Uterus (tissue), 3 donors: ENCODE measurements at regions not wholly inside any gene's neighbourhood (a gene's known extent, or its start where the extent isn't known, plus 50 kb on each side); places are given as distances from the start of the nearest gene placed in this dataset.
"Not testable (repeated sequence)": the region's sequence is repeated elsewhere in the genome, so short reads cannot be mapped to it uniquely, and the experiment has no call there.

Experiments used
- DNase-seq, 2 donors: peaks; one replicate each; pipeline ENCODE4 v3.0.0-alpha.2; 2019 to 2020
- H3K27ac ChIP-seq, 2 donors: fragments of 200-600 bp; sonication (generic); 1 replicate in 1 of 2; 2 replicates in 1 of 2; pipeline ENCODE4 v1.5.1; 2016 to 2018
- H3K27me3 ChIP-seq, 2 donors: fragments of 200-600 bp; sonication (generic); one replicate each; pipeline ENCODE4 v1.5.1; 2018 to 2019; ENCODE audit warnings: control low read depth in 1 of 2
- H3K36me3 ChIP-seq, 2 donors: fragments of 200-600 bp; sonication (generic); one replicate each; pipeline ENCODE4 v1.5.1; 2019; ENCODE audit warnings: control low read depth in 1 of 2
- H3K4me1 ChIP-seq, 2 donors: fragments of 200-600 bp; sonication (generic); one replicate each; pipeline ENCODE4 v1.5.1; 2018 to 2019; ENCODE audit warnings: control low read depth in 1 of 2
- H3K4me3 ChIP-seq, 2 donors: fragments of 200-600 bp; sonication (generic); 1 replicate in 1 of 2; 2 replicates in 1 of 2; pipeline ENCODE4 v1.5.1; 2018 to 2019; ENCODE audit warnings: mild to moderate bottlenecking in 1 of 2
- H3K9me3 ChIP-seq, 2 donors: fragments of 200-600 bp; sonication (generic); one replicate each; pipeline ENCODE4 v1.5.1; 2019; ENCODE audit warnings: control low read depth in 1 of 2
- CTCF ChIP-seq, 4 experiments: fragments of 200-600 bp in 2 of 4; fragments of 450-650 bp in 2 of 4; sonication (generic) in 2 of 4; IDR thresholded peaks; one replicate each; pipeline ENCODE4 v1.5.1; 2016 to 2019; ENCODE audit warnings: antibody characterized with exemption in 4 of 4, mild to moderate bottlenecking in 2 of 4, moderate library complexity in 1 of 4
- POLR2A ChIP-seq, 2 donors: fragments of 450-650 bp; IDR thresholded peaks; one replicate each; pipeline ENCODE4 v1.6.1; 2016; ENCODE audit warnings: antibody characterized with exemption in 2 of 2, mild to moderate bottlenecking in 1 of 2, moderate library complexity in 1 of 2
- intact Hi-C: fragments of 100-400 bp; cut with DNase I; formaldehyde crosslinking; loops from one replicate; pipeline ENCODE4 v1.15.1; 2023; ENCODE audit warnings: low total_unique reads
- donor health status: DM: yes; HTN: yes; CAD: no.

- no peak overlapping the region for H3K4me3 ChIP-seq
- no peaks in the 10 kb centered on the region for H3K36me3 ChIP-seq
- H3K27me3 ChIP-seq = no peaks in the 10 kb centered on the region
- no peaks in the 10 kb centered on the region for H3K9me3 ChIP-seq
- DNase-seq = no peak
- no peaks in the 10 kb centered on the region for H3K4me1 ChIP-seq
- H3K27ac ChIP-seq = no peak overlapping the region
- no peak for TF ChIP-seq POLR2A (IDR thresholded peaks at IDR 0.05)
- no peak for TF ChIP-seq CTCF (IDR thresholded peaks at IDR 0.05)
- intact Hi-C loops = no loop called here
Measured at GRCh38 chr1:101121504-101121903, 95.9 kb upstream of the DPH5 start.

GRCh38 chr1:101120868-101121267 is 95.3 kb upstream of the DPH5 start:
- Histone ChIP-seq H3K9me3 (no peaks in the 10 kb centered on the region), H3K4me1 (no peaks in the 10 kb centered on the region), H3K27ac (no peak overlapping the region), H3K36me3 (no peaks in the 10 kb centered on the region), H3K4me3 (no peak overlapping the region), H3K27me3 (no peaks in the 10 kb centered on the region)
- intact Hi-C loops = no loop called here
- DNase-seq = no peak
- TF ChIP-seq POLR2A (IDR thresholded peaks at IDR 0.05) (no peak), CTCF (IDR thresholded peaks at IDR 0.05) (no peak)

- no peaks in the 10 kb centered on the region for H3K27me3 ChIP-seq
- H3K9me3 ChIP-seq = no peaks in the 10 kb centered on the region
- intact Hi-C loops = no loop called here
- no peaks in the 10 kb centered on the region for H3K36me3 ChIP-seq
- DNase-seq = no peak
- TF ChIP-seq CTCF (IDR thresholded peaks at IDR 0.05) (no peak), POLR2A (IDR thresholded peaks at IDR 0.05) (no peak)
- no peak overlapping the region for H3K27ac ChIP-seq
- H3K4me3 ChIP-seq = no peak overlapping the region
- H3K4me1 ChIP-seq = no peaks in the 10 kb centered on the region
Measured at GRCh38 chr1:101119289-101119688, 93.7 kb upstream of the DPH5 start.

GRCh38 chr1:101116006-101116405 is 90.4 kb upstream of the DPH5 start:
- no peaks in the 10 kb centered on the region for H3K4me1 ChIP-seq
- H3K27me3 ChIP-seq = no peaks in the 10 kb centered on the region
- no peak overlapping the region for H3K27ac ChIP-seq
- no peak overlapping the region for H3K4me3 ChIP-seq
- TF ChIP-seq POLR2A (IDR thresholded peaks at IDR 0.05) (no peak), CTCF (IDR thresholded peaks at IDR 0.05) (no peak)
- no peaks in the 10 kb centered on the region for H3K36me3 ChIP-seq
- no peak for DNase-seq
- intact Hi-C loops = no loop called here
- H3K9me3 ChIP-seq = no peaks in the 10 kb centered on the region

- Histone ChIP-seq H3K9me3 (no peaks in the 10 kb centered on the region), H3K36me3 (no peaks in the 10 kb centered on the region), H3K27me3 (no peaks in the 10 kb centered on the region), H3K4me1 (no peaks in the 10 kb centered on the region), H3K27ac (no peak overlapping the region), H3K4me3 (no peak overlapping the region)
- no peak for DNase-seq
- no peak for TF ChIP-seq POLR2A (IDR thresholded peaks at IDR 0.05)
- TF ChIP-seq CTCF (IDR thresholded peaks at IDR 0.05) = no peak
- intact Hi-C loops = no loop called here
Measured at GRCh38 chr1:101115112-101115511, 89.5 kb upstream of the DPH5 start.

GRCh38 chr1:101114128-101114527 is 88.5 kb upstream of the DPH5 start:
- H3K27me3 ChIP-seq, H3K9me3 ChIP-seq, intact Hi-C loops, DNase-seq, H3K4me1 ChIP-seq, H3K36me3 ChIP-seq, H3K27ac ChIP-seq, H3K4me3 ChIP-seq: not testable (repeated sequence)
